22Rv1 (cell line): ENCODE measurements at regions not wholly inside any gene's neighbourhood (a gene's known extent, or its start where the extent isn't known, plus 50 kb on each side); places are given as distances from the start of the nearest gene placed in this dataset.

ENCODE experiments used
- H3K27ac ChIP-seq: fragments of 450-650 bp; 2 replicates; pipeline ENCODE4 v1.5.1; 2017
- ZFX ChIP-seq: fragments of 450-650 bp; IDR thresholded peaks from 2 replicates; pipeline ENCODE4 v1.6.1; 2017; ENCODE audit warnings: antibody characterized with exemption, borderline replicate concordance
- TF ChIP-seq, protein P1 (sequence below): fragments of 450-650 bp; IDR thresholded peaks from 2 replicates; pipeline ENCODE4 v1.5.1; 2017; ENCODE audit warnings: mild to moderate bottlenecking

DNA sequence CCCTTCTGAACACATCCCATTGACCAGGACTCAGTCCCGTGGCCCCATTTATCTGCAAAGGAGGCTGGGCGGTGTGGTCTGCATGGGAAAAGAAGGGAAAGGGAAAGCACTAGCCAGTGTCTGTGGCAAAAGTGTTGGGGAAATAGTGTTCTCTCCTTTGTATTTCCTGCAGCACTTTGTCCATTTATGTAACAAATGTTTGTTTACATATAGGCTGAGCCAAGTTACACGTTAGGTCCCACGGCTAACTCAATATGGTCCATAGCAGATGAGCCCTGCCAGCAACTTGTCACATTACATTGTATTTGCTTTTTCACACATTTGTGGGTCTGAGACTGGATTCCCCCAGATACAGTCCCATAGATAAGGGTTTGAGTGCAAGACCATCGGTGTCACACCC, 260.5 kb downstream of the MSX2 start:
- TF ChIP-seq, protein P1, sequence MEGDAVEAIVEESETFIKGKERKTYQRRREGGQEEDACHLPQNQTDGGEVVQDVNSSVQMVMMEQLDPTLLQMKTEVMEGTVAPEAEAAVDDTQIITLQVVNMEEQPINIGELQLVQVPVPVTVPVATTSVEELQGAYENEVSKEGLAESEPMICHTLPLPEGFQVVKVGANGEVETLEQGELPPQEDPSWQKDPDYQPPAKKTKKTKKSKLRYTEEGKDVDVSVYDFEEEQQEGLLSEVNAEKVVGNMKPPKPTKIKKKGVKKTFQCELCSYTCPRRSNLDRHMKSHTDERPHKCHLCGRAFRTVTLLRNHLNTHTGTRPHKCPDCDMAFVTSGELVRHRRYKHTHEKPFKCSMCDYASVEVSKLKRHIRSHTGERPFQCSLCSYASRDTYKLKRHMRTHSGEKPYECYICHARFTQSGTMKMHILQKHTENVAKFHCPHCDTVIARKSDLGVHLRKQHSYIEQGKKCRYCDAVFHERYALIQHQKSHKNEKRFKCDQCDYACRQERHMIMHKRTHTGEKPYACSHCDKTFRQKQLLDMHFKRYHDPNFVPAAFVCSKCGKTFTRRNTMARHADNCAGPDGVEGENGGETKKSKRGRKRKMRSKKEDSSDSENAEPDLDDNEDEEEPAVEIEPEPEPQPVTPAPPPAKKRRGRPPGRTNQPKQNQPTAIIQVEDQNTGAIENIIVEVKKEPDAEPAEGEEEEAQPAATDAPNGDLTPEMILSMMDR, result no peak
- TF ChIP-seq ZFX, result no peak
- no peak overlapping the region for H3K27ac ChIP-seq

DNA sequence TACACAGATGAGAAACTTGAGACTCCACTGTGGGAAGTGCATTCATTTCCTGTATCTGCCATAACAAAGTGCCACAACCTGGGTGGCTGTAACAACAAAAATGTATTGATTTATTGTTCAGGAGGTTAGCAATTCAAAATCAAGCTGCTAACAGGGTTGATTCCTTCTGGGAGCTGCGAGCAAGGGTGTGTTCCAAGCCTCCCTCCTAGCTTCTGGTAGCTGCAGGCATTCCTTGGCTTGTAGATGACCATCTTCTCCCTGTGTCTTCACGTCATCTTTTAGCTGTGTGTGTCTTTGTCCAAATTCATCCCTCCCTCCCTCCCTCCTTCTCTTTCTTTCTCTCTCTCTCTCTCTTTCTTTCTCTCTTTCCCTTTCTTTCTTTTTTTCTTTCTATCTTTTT, 258.1 kb downstream of the MSX2 start:
- no peak for TF ChIP-seq ZFX
- TF ChIP-seq, protein P1, result no peak
- no peak overlapping the region for H3K27ac ChIP-seq

DNA sequence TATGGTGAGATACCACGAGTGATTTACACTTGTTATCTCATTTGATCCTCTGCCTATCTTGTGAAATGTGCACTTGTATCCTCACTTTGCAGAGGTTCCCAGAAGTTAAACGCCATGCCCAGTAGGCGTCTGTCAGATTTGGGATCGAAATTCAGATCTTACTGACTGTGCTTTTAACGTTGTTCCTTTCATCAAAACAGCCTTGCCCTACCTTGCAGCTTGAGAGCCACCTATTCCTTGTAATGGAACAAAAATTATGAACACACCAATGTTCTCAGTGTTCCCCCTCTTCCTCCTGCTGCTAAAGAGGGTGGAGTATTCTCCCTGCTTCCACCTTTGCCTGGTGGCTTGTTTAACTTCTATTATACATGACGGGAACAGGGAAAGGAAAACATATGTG, 257.0 kb downstream of the MSX2 start:
- TF ChIP-seq, protein P1, result no peak
- H3K27ac ChIP-seq, result no peak overlapping the region

DNA sequence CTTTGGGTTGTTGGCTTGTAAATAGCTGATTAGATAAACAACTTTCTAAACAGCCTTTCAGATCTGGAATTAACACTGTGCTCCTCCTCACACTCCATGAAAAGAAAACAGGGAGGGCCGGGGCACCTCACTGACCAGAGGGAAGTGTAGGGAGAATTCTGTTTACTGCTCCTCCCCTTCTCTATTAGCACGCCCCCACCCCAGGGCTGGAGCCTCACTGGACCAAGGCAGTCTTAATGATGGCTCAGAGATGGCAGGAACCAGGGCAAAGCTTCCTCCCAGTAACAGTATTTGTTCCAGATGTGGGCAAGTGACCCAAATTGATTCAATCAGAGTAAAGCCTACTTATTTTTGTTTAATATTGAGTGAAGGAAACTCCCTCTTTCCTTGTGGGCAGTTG, 256.6 kb downstream of the MSX2 start:
- TF ChIP-seq ZFX, result no peak
- TF ChIP-seq, protein P1, result no peak
- H3K27ac ChIP-seq, result no peak overlapping the region

DNA sequence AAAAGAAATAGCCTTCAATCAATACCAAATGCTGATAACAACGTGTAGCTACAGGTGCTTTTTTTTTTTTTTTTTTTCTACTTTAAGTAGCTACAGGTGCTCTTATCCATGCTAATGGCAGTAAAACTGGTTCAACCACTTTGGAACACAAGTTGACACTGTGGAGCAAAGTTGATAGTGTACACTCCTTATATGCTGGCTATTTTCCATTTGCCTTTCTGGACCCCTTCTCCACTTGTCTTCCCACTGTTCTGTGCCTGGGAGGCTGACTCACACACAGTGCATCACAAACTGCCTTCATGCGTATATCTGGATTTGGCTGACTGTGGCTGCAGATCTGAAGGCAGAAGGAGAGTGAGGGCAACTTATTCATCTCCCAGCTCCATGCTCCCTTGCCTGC, 247.9 kb downstream of the MSX2 start:
- TF ChIP-seq ZFX, result no peak
- TF ChIP-seq, protein P1, result no peak
- H3K27ac ChIP-seq, result no peak overlapping the region

DNA sequence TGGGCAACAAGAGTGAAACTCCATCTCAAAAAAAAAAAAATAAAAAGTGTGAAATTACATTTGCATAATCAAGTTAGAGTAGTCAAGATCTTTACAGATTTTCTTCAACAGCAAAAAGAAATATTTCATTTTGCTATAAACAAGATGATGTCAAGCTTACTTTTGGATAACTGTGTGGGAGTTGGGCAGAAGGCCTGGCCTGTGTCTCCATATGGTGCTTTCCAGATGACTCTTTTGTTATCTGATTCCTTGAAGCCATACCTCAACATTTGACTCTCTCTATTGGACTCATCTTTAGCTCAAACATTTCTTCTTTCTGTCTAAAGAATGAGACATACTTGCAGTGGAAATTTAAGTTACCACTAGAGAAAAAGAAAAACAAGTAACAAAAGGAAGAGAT, 246.8 kb downstream of the MSX2 start:
- TF ChIP-seq, protein P1, result no peak
- H3K27ac ChIP-seq, result no peak overlapping the region

DNA sequence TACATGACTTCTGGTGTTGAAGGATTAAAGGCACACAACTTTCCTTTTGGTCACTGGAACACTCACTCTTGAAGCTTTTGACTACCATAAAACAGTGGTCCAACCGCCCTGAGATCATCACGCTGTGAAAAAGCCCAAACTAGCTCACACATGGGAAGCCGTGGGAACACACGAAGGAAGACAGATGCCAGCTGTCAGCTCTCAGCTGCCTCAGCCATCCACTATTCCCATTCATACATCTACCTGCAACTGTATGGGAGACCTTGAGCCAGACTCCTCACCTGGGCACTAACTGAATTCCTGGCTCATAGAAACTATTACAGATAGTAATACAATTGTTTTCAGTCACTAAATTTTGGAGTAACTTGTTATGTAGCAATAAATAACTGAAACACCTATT, 246.1 kb downstream of the MSX2 start:
- TF ChIP-seq, protein P1, result no peak
- H3K27ac ChIP-seq, result no peak overlapping the region
